ENCODE measurements at regions not wholly inside any gene's neighbourhood (a gene's known extent, or its start where the extent isn't known, plus 50 kb on each side); places are given as distances from the start of the nearest gene placed in this dataset.
"Not testable (repeated sequence)": the region's sequence is repeated elsewhere in the genome, so short reads cannot be mapped to it uniquely, and the experiment has no call there.

GRCh38 chr16:86886651-86887050 is 308.3 kb downstream of the FOXL1 start:
- Mint-ChIP-seq H3K4me3 (no peak overlapping the region), H3K36me3 (ENCODE audit: low read depth) (peaks cover 11% of the 10 kb centered on the region), H3K27ac (no peak overlapping the region), H3K27me3 (ENCODE audit: low read depth, poor library complexity) (peaks cover 23% of the 10 kb centered on the region), H3K4me1 (peaks cover 59% of the 10 kb centered on the region), H3K9me3 (peaks cover 7% of the 10 kb centered on the region)
- TF ChIP-seq CTCF (IDR thresholded peaks at IDR 0.05), result no peak
- DNase-seq, result no peak

- TF ChIP-seq CTCF (IDR thresholded peaks at IDR 0.05), result no peak
- Mint-ChIP-seq H3K27ac (no peak overlapping the region), H3K4me1 (peaks cover 57% of the 10 kb centered on the region), H3K27me3 (ENCODE audit: low read depth, poor library complexity) (peaks cover 17% of the 10 kb centered on the region), H3K4me3 (no peak overlapping the region), H3K36me3 (ENCODE audit: low read depth) (peaks cover 11% of the 10 kb centered on the region), H3K9me3 (peaks cover 7% of the 10 kb centered on the region)
- no peak for DNase-seq
These were observed 309.1 kb downstream of the FOXL1 start for GRCh38 chr16:86887416-86887815.

GRCh38 chr16:86888231-86889053 is 310.1 kb downstream of the FOXL1 start:
- H3K36me3 Mint-ChIP-seq (ENCODE audit: low read depth), result peaks cover 11% of the 10 kb centered on the region
- no peak for TF ChIP-seq CTCF (IDR thresholded peaks at IDR 0.05)
- H3K4me3 Mint-ChIP-seq, result no peak overlapping the region
- no peak for DNase-seq
- peaks cover 56% of the 10 kb centered on the region for H3K4me1 Mint-ChIP-seq
- peaks cover 7% of the 10 kb centered on the region for H3K9me3 Mint-ChIP-seq
- no peak overlapping the region for H3K27ac Mint-ChIP-seq
- H3K27me3 Mint-ChIP-seq (ENCODE audit: low read depth, poor library complexity), result peaks cover 19% of the 10 kb centered on the region

- not testable (repeated sequence) for DNase-seq, H3K9me3 Mint-ChIP-seq, H3K4me3 Mint-ChIP-seq, H3K27ac Mint-ChIP-seq
- H3K27me3 Mint-ChIP-seq (ENCODE audit: low read depth, poor library complexity), result peaks cover 21% of the 10 kb centered on the region
- peaks cover 54% of the 10 kb centered on the region for H3K4me1 Mint-ChIP-seq
- peaks cover 11% of the 10 kb centered on the region for H3K36me3 Mint-ChIP-seq (ENCODE audit: low read depth)
These were observed 310.7 kb downstream of the FOXL1 start for GRCh38 chr16:86889054-86889366.

GRCh38 chr16:86889974-86890373 is 311.6 kb downstream of the FOXL1 start:
- H3K4me3 Mint-ChIP-seq, result no peak overlapping the region
- H3K36me3 Mint-ChIP-seq (ENCODE audit: low read depth), result peaks cover 11% of the 10 kb centered on the region
- peaks cover 52% of the 10 kb centered on the region for H3K4me1 Mint-ChIP-seq
- H3K27ac Mint-ChIP-seq, result no peak overlapping the region
- H3K27me3 Mint-ChIP-seq (ENCODE audit: low read depth, poor library complexity), result peaks cover 19% of the 10 kb centered on the region
- no peak for TF ChIP-seq CTCF (IDR thresholded peaks at IDR 0.05)
- peaks cover 7% of the 10 kb centered on the region for H3K9me3 Mint-ChIP-seq
- no peak for DNase-seq

- Mint-ChIP-seq H3K4me1 (peaks cover 58% of the 10 kb centered on the region), H3K4me3 (no peak overlapping the region)
These were observed 312.8 kb downstream of the FOXL1 start for GRCh38 chr16:86891121-86891520.

More at GRCh38 chr16:86891121-86891520, 312.8 kb downstream of the FOXL1 start:
- H3K36me3 Mint-ChIP-seq (ENCODE audit: low read depth), result peaks cover 11% of the 10 kb centered on the region
- H3K9me3 Mint-ChIP-seq, result peaks cover 7% of the 10 kb centered on the region
- H3K27ac Mint-ChIP-seq, result no peak overlapping the region
- no peak for TF ChIP-seq CTCF (IDR thresholded peaks at IDR 0.05)
- no peak for DNase-seq
- H3K27me3 Mint-ChIP-seq (ENCODE audit: low read depth, poor library complexity), result peaks cover 19% of the 10 kb centered on the region

Data from nephron progenitor cell (in vitro differentiated cells).